GM21390 (cell line): ENCODE measurements at regions not wholly inside any gene's neighbourhood (a gene's known extent, or its start where the extent isn't known, plus 50 kb on each side); places are given as distances from the start of the nearest gene placed in this dataset.

Experiments used
- ATAC-seq: cut with Tn5 transposase; IDR thresholded peaks from one replicate; pipeline ENCODE4 v1.9.1; 2021; ENCODE audit not compliant: unreplicated experiment

- no peak for ATAC-seq
Observed at GRCh38 chr1:10960411-10961299, 51.8 kb upstream of the TARDBP start.

- no peak for ATAC-seq
Observed at GRCh38 chr1:10961300-10961833, 51.1 kb upstream of the TARDBP start.

- ATAC-seq: no peak
Observed at GRCh38 chr1:10962483-10962882, 50.0 kb upstream of the TARDBP start.
